Thyroid gland (tissue), 4 donors: ENCODE measurements at regions not wholly inside any gene's neighbourhood (a gene's known extent, or its start where the extent isn't known, plus 50 kb on each side); places are given as distances from the start of the nearest gene placed in this dataset.
A peak's percentile ranks its signal among the peaks of the same experiment; 100 is the strongest.

Source experiments
- POLR2A ChIP-seq, 2 donors: fragments of 450-650 bp; IDR thresholded peaks; one replicate each; pipeline ENCODE4 v1.6.1; 2017; ENCODE audit warnings: antibody characterized with exemption in 2 of 2, mild to moderate bottlenecking in 2 of 2, moderate library complexity in 1 of 2
- TF ChIP-seq, protein P1 (sequence below), 6 experiments: fragments of 200-600 bp in 3 of 6; fragments of 450-650 bp in 3 of 6; sonication (generic) in 3 of 6; IDR thresholded peaks; one replicate each; pipeline ENCODE4 v1.5.1; 2016 to 2019; ENCODE audit warnings: antibody characterized with exemption in 6 of 6, mild to moderate bottlenecking in 2 of 6, inconsistent platforms in 1 of 6, moderate library complexity in 1 of 6

DNA sequence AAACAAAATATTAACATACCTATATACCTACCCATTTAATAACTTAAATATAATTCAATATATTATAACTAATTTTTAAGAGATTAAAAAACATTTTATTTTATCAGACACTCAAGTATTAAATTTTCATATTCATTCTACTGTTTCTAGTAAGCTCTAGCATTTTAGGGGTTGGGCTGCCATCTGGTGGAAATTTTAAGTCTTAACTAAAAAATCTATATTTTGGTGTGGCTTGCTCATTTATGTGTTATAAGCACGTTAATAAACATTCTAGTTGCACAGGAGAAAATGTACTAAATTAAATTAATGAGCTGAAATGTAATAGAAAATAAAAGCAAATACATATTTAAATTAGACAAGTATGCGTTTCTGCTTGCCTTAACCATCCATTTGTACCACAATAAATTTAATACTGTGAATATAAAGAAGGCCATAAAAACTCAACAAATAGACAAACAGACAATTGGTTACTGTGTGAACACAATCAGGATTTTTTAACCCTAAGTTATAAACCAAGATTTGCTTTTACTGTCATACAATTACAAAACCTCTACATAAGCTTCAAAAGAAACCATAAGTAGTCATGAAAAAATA is 1728.3 kb upstream of the CDH9 start:
- TF ChIP-seq, protein P1, sequence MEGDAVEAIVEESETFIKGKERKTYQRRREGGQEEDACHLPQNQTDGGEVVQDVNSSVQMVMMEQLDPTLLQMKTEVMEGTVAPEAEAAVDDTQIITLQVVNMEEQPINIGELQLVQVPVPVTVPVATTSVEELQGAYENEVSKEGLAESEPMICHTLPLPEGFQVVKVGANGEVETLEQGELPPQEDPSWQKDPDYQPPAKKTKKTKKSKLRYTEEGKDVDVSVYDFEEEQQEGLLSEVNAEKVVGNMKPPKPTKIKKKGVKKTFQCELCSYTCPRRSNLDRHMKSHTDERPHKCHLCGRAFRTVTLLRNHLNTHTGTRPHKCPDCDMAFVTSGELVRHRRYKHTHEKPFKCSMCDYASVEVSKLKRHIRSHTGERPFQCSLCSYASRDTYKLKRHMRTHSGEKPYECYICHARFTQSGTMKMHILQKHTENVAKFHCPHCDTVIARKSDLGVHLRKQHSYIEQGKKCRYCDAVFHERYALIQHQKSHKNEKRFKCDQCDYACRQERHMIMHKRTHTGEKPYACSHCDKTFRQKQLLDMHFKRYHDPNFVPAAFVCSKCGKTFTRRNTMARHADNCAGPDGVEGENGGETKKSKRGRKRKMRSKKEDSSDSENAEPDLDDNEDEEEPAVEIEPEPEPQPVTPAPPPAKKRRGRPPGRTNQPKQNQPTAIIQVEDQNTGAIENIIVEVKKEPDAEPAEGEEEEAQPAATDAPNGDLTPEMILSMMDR (IDR thresholded peaks at IDR 0.05): peak in 3 of 6 experiments; percentile 55 to 59 (median 56)
- TF ChIP-seq POLR2A (IDR thresholded peaks at IDR 0.05): no peak
